RWPE1 (cell line): ENCODE measurements at regions not wholly inside any gene's neighbourhood (a gene's known extent, or its start where the extent isn't known, plus 50 kb on each side); places are given as distances from the start of the nearest gene placed in this dataset.

Source experiments
- CTCF ChIA-PET: fragments of 350-600 bp; sonication (Branson Sonifier 250); formaldehyde crosslinking; extraction: SDS; loops from one replicate; lab custom pipeline; 2021; lab: Yijun Ruan, JAX
- POLR2A ChIA-PET: fragments of 400-600 bp; formaldehyde crosslinking; extraction: SDS; loops from one replicate; lab custom pipeline; 2020; ENCODE audit warnings: antibody characterized with exemption; ENCODE audit not compliant: low non-redundant PET; lab: Yijun Ruan, JAX
- DNase-seq: peaks from one replicate; pipeline ENCODE4 v3.0.0; 2012; ENCODE audit warnings: low spot score
- H3K27ac ChIP-seq: fragments of 450-650 bp; 2 replicates; pipeline ENCODE4 v1.5.1; 2017
- TF ChIP-seq, protein P1 (sequence below): fragments of 450-650 bp; conservative IDR thresholded peaks from 2 replicates; pipeline ENCODE4 v1.5.1; 2017; ENCODE audit warnings: low read depth, mild to moderate bottlenecking

DNA sequence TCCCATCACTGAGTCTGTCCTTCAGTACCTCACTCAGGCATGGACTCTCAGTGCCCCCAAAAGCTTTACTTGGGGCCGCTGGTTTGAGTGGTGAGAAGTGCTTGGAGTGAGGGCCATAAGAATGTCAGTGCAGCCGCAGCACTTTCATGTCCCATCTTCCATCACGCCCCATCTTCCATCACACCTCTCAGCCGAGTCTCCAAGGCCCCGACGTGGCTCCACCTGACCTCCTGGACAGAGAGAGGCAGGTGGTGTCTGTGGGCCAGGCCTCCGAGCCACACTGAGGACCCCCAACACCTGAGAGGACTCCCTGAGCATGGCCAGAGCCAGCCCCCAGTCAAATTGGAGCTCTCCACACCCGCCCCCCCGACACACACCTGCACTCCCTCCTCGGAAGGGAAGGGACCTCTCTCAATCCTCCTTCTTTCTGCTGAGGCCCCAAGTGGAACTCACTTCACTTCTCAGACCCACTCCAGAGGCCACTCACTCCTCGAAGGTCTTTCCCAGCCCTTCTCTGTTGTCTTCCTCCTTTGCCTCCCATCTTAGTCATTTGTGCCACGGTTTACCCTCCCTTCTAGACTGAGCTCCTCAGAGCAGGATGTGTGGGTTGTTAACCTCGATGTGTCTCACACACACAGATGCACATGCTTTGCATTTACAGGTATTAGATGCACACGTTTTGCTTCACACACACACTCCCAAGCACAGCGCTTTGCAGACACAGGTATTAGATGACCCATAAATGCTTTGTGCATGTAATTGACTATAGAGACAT lies 65.7 kb upstream of the ATP12A start:
- TF ChIP-seq, protein P1, sequence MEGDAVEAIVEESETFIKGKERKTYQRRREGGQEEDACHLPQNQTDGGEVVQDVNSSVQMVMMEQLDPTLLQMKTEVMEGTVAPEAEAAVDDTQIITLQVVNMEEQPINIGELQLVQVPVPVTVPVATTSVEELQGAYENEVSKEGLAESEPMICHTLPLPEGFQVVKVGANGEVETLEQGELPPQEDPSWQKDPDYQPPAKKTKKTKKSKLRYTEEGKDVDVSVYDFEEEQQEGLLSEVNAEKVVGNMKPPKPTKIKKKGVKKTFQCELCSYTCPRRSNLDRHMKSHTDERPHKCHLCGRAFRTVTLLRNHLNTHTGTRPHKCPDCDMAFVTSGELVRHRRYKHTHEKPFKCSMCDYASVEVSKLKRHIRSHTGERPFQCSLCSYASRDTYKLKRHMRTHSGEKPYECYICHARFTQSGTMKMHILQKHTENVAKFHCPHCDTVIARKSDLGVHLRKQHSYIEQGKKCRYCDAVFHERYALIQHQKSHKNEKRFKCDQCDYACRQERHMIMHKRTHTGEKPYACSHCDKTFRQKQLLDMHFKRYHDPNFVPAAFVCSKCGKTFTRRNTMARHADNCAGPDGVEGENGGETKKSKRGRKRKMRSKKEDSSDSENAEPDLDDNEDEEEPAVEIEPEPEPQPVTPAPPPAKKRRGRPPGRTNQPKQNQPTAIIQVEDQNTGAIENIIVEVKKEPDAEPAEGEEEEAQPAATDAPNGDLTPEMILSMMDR, result no peak
- ChIA-PET CTCF (no interaction called here), POLR2A (no interaction called here)

GRCh38 chr13:24615114-24615513 lies 65.1 kb upstream of the ATP12A start:
- CTCF ChIA-PET, result interaction anchor here (0.7 kb wide), 1 partner anchor 40 kb away, joined by 3 read pairs; no protein-coding TSS in a partner anchor
- POLR2A ChIA-PET, result no interaction called here
- DNase-seq, result no peak
- H3K27ac ChIP-seq, result no peak overlapping the region
- TF ChIP-seq, protein P1, result no peak

More for the DNA sequence above, 65.7 kb upstream of the ATP12A start:
- no peak for DNase-seq
- H3K27ac ChIP-seq, result no peak overlapping the region

GRCh38 chr13:24615911-24616472 lies 64.2 kb upstream of the ATP12A start:
- POLR2A ChIA-PET, result no interaction called here
- DNase-seq, result no peak
- CTCF ChIA-PET, result interaction anchor here (0.7 kb wide), 1 partner anchor 40 kb away, joined by 3 read pairs; no protein-coding TSS in a partner anchor
- TF ChIP-seq, protein P1, result no peak
- H3K27ac ChIP-seq, result no peak overlapping the region

- CTCF ChIA-PET, result no interaction called here
- DNase-seq, result no peak
- TF ChIP-seq, protein P1, result no peak
- POLR2A ChIA-PET, result no interaction called here
- no peak overlapping the region for H3K27ac ChIP-seq
Measured at GRCh38 chr13:24616514-24616913, 63.7 kb upstream of the ATP12A start.

GRCh38 chr13:24617256-24618010 lies 62.8 kb upstream of the ATP12A start:
- CTCF ChIA-PET, result no interaction called here
- DNase-seq, result no peak
- POLR2A ChIA-PET, result no interaction called here
- H3K27ac ChIP-seq, result no peak overlapping the region
- TF ChIP-seq, protein P1, result no peak
